ENCODE measurements at regions not wholly inside any gene's neighbourhood (a gene's known extent, or its start where the extent isn't known, plus 50 kb on each side); places are given as distances from the start of the nearest gene placed in this dataset.
"Not testable (repeated sequence)": the region's sequence is repeated elsewhere in the genome, so short reads cannot be mapped to it uniquely, and the experiment has no call there.

GRCh38 chr16:85242140-85242539 lies 129.9 kb upstream of the CIBAR2 start:
- DNase-seq (ENCODE audit: insufficient read length, low spot score) (no peak), FAIRE-seq (no peak)
- TF ChIP-seq SPI1 (IDR thresholded peaks at IDR 0.05; ENCODE audit: low read depth, low read length) = no peak
- TF ChIP-seq POU2F2 (IDR thresholded peaks at IDR 0.05; ENCODE audit: low read depth, low read length) = no peak

DNA sequence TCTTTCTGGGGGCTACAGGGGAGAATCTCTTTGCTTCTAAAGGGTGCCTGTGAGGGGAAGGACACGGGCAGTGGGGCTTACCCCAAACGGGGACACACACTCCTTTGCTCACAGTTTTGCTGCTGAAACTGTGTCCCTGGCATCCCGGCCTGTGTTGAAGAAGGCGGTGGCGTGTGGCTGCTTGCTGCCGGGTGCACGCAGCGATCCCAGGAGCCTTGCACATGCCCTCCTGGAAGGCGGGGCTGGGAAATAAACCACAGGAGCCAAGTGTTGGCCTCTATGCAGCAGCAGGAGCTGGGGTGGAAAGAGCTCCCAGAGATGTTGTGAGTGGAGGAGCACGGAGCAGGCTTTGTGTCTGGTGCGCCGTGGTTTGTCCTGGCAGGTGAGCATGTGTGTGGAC lies 131.0 kb upstream of the CIBAR2 start:
- TF ChIP-seq SPI1 (IDR thresholded peaks at IDR 0.05; ENCODE audit: low read depth, low read length) (no peak), POLR2A (IDR thresholded peaks at IDR 0.05; ENCODE audit: low read depth, low read length) (no peak), POLR2AphosphoS5 (IDR thresholded peaks at IDR 0.05; ENCODE audit: low read depth, low read length) (no peak), TAF1 (IDR thresholded peaks at IDR 0.05; ENCODE audit: low read depth, low read length) (no peak), PAX5 (IDR thresholded peaks at IDR 0.05; ENCODE audit: insufficient read depth, low read length, severe bottlenecking) (no peak), POU2F2 (IDR thresholded peaks at IDR 0.05; ENCODE audit: low read depth, low read length) (no peak)
- FAIRE-seq (no peak), DNase-seq (ENCODE audit: insufficient read length, low spot score) (no peak)

DNA sequence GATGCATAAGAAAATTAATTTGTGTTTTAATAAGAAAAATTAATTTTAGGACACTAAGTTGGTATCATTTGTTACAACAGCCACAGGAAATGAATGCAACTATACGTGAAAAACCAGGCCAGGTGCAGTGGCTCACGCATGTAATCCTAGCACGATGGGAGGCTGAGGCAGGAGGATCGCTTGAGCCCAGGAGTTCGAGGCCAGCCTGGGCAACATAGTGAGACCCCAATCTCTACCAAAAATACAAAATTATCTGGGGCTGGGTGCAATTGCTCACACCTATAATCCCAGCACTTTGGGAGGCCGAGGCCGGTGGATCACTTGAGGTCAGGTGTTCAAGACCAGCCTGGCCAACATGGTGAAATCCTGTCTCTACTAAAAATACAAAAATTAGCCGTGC lies 132.2 kb upstream of the CIBAR2 start:
- DNase-seq (ENCODE audit: insufficient read length, low spot score); FAIRE-seq: not testable (repeated sequence)

GRCh38 chr16:85245307-85246172 lies 133.3 kb upstream of the CIBAR2 start:
- peak; percentile 92 for FAIRE-seq
- TF ChIP-seq POLR2A (IDR thresholded peaks at IDR 0.05; ENCODE audit: low read depth, low read length) = no peak
- no peak for TF ChIP-seq POLR2AphosphoS5 (IDR thresholded peaks at IDR 0.05; ENCODE audit: low read depth, low read length)
- no peak for TF ChIP-seq PAX5 (IDR thresholded peaks at IDR 0.05; ENCODE audit: insufficient read depth, low read length, severe bottlenecking)
- TF ChIP-seq SPI1 (IDR thresholded peaks at IDR 0.05; ENCODE audit: low read depth, low read length) = no peak
- TF ChIP-seq POU2F2 (IDR thresholded peaks at IDR 0.05; ENCODE audit: low read depth, low read length) = no peak
- no peak for DNase-seq (ENCODE audit: insufficient read length, low spot score)

- TF ChIP-seq PAX5 (IDR thresholded peaks at IDR 0.05; ENCODE audit: insufficient read depth, low read length, severe bottlenecking) (no peak), POU2F2 (IDR thresholded peaks at IDR 0.05; ENCODE audit: low read depth, low read length) (no peak), POLR2A (IDR thresholded peaks at IDR 0.05; ENCODE audit: low read depth, low read length) (no peak), TAF1 (IDR thresholded peaks at IDR 0.05; ENCODE audit: low read depth, low read length) (no peak), SPI1 (IDR thresholded peaks at IDR 0.05; ENCODE audit: low read depth, low read length) (no peak), POLR2AphosphoS5 (IDR thresholded peaks at IDR 0.05; ENCODE audit: low read depth, low read length) (no peak)
- no peak for DNase-seq (ENCODE audit: insufficient read length, low spot score)
- no peak for FAIRE-seq
Measured at GRCh38 chr16:85246473-85246872, 134.2 kb upstream of the CIBAR2 start.

GRCh38 chr16:85246973-85247372 lies 134.7 kb upstream of the CIBAR2 start:
- TF ChIP-seq POLR2A (IDR thresholded peaks at IDR 0.05; ENCODE audit: low read depth, low read length) = no peak
- no peak for TF ChIP-seq POU2F2 (IDR thresholded peaks at IDR 0.05; ENCODE audit: low read depth, low read length)
- TF ChIP-seq POLR2AphosphoS5 (IDR thresholded peaks at IDR 0.05; ENCODE audit: low read depth, low read length) = no peak
- no peak for FAIRE-seq

DNA sequence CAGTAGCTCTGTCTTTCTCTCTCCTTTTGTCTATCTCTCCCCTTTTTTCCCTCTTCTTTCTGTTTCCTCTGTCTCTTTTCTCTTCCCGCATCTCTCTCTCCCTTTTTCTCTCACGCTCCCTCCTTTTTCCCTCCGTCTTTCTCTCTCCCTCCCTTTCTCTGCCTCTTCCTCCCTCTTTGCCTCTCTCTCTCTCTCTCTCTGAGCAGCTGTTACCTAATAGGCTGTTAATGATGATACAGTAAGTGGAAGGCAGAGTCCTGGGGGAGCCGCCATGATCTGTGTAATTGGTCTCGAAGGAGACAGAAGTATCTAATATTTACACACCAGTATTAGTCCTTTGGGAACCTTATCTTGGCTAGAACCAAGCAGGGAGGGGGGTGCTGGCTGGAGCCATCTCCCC lies 136.1 kb upstream of the CIBAR2 start:
- TF ChIP-seq POLR2A (IDR thresholded peaks at IDR 0.05; ENCODE audit: low read depth, low read length) = no peak
- no peak for TF ChIP-seq PAX5 (IDR thresholded peaks at IDR 0.05; ENCODE audit: insufficient read depth, low read length, severe bottlenecking)
- no peak for TF ChIP-seq POLR2AphosphoS5 (IDR thresholded peaks at IDR 0.05; ENCODE audit: low read depth, low read length)
- TF ChIP-seq TAF1 (IDR thresholded peaks at IDR 0.05; ENCODE audit: low read depth, low read length) = no peak
- no peak for TF ChIP-seq POU2F2 (IDR thresholded peaks at IDR 0.05; ENCODE audit: low read depth, low read length)
- TF ChIP-seq SPI1 (IDR thresholded peaks at IDR 0.05; ENCODE audit: low read depth, low read length) = no peak
- no peak for FAIRE-seq
- DNase-seq (ENCODE audit: insufficient read length, low spot score) = no peak

More at GRCh38 chr16:85246973-85247372, 134.7 kb upstream of the CIBAR2 start:
- DNase-seq (ENCODE audit: insufficient read length, low spot score) = no peak

- FAIRE-seq (no peak), DNase-seq (ENCODE audit: insufficient read length, low spot score) (no peak)
- no peak for TF ChIP-seq TAF1 (IDR thresholded peaks at IDR 0.05; ENCODE audit: low read depth, low read length)
Measured at GRCh38 chr16:85248857-85249256, 136.6 kb upstream of the CIBAR2 start.

- no peak for FAIRE-seq
- TF ChIP-seq TAF1 (IDR thresholded peaks at IDR 0.05; ENCODE audit: low read depth, low read length) = no peak
- TF ChIP-seq PAX5 (IDR thresholded peaks at IDR 0.05; ENCODE audit: insufficient read depth, low read length, severe bottlenecking) = no peak
- TF ChIP-seq SPI1 (IDR thresholded peaks at IDR 0.05; ENCODE audit: low read depth, low read length) = no peak
- no peak for TF ChIP-seq POLR2A (IDR thresholded peaks at IDR 0.05; ENCODE audit: low read depth, low read length)
- TF ChIP-seq POU2F2 (IDR thresholded peaks at IDR 0.05; ENCODE audit: low read depth, low read length) = no peak
- TF ChIP-seq POLR2AphosphoS5 (IDR thresholded peaks at IDR 0.05; ENCODE audit: low read depth, low read length) = no peak
- DNase-seq (ENCODE audit: insufficient read length, low spot score) = no peak
Measured at GRCh38 chr16:85249418-85250146, 137.3 kb upstream of the CIBAR2 start.

GRCh38 chr16:85250147-85250463 lies 137.8 kb upstream of the CIBAR2 start:
- no peak for FAIRE-seq
- DNase-seq (ENCODE audit: insufficient read length, low spot score) = no peak
- no peak for TF ChIP-seq POLR2AphosphoS5 (IDR thresholded peaks at IDR 0.05; ENCODE audit: low read depth, low read length)
- TF ChIP-seq POLR2A (IDR thresholded peaks at IDR 0.05; ENCODE audit: low read depth, low read length) = no peak
- no peak for TF ChIP-seq SPI1 (IDR thresholded peaks at IDR 0.05; ENCODE audit: low read depth, low read length)
- TF ChIP-seq POU2F2 (IDR thresholded peaks at IDR 0.05; ENCODE audit: low read depth, low read length) = no peak
- TF ChIP-seq TAF1 (IDR thresholded peaks at IDR 0.05; ENCODE audit: low read depth, low read length) = no peak
- no peak for TF ChIP-seq PAX5 (IDR thresholded peaks at IDR 0.05; ENCODE audit: insufficient read depth, low read length, severe bottlenecking)

Data from GM12891 (cell line).